ENCODE measurements at regions not wholly inside any gene's neighbourhood (a gene's known extent, or its start where the extent isn't known, plus 50 kb on each side); places are given as distances from the start of the nearest gene placed in this dataset.
"Not testable (repeated sequence)": the region's sequence is repeated elsewhere in the genome, so short reads cannot be mapped to it uniquely, and the experiment has no call there.

DNA sequence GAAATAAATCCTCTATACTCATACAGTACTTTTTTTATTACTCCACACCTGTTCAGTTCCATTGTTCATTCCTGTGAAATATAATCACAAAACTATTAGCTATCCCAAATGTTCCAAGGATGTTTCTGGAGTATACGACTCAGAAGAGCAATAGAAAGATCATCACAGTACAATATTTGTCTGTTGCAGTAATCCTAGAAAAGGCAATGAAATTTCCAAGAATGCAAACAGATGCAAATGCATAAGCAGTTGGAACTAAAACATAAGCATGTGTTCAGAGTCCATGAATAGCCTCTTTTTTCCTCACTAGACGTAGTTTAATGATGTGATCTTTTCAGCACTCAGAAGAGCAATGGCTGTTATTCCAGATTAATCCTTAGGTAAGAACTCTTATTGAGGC, 55.2 kb downstream of the RTL3 start:
- DNase-seq = peak; percentile 87

DNA sequence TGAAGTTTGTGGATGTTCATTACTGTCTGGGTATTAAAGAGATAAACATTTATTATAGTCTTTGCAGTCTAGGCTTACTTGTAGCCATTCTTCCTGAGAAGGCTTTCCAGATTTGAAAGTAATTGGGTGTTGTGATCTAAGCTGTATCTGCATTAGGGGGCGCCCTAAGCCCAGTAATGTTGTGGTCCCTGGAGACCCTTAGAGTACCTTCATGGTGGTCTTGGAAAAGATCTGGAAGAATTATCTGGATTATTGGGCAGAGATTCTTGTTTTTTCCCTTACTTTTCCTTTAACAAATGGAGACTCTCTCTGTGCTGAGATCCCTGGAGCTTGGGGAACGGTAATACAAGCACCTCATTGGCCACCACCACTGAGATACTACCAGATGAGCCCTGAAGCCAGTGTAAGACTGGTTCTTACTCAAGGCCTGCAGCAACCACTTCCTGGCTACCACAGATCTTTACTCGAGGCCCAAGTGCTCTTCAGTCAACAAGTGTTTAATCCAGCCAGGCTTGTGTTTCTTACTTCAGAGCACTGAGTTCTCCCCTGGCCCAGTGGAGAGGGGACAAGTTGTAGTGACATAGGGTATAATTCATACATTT, 63.1 kb downstream of the RTL3 start:
- DNase-seq = no peak

DNA sequence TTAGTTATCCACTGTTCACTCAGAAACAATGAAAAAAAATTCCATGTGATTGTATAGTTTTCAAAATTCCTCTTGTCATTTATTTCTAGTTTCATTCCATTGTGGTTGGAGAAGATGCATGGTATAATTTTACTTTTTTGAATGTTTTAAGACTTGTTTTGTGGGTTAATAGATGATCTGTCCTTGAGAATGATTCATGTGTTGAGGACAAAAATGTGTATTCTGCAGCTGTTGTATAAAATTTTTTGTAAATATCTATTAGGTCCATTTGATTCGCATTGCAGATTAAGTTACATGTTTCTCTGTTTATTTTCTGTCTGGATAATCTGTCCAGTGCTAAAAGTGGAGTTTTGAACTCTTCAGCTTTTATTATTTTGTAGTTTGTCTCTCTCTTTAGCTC, 65.4 kb downstream of the RTL3 start:
- no peak for DNase-seq

DNA sequence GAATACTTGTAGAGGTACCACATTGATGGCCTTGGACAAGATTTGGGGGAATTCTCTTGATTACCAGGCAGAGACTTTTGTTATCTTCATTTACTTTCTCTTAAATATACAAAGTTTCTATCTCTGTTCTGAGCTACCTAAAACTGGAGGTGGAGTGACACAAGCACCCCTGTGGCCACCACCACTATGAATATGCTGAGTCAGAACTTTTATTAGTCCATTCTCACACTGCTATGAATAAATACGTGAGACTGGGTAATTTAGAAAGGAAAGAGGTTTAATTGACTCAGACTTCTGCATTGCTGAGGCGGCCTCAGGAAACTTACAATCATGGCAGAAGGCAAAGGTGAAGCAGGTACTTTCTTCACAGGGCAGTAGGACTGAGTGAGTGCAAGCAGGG, 67.1 kb downstream of the RTL3 start:
- DNase-seq = no peak

DNA sequence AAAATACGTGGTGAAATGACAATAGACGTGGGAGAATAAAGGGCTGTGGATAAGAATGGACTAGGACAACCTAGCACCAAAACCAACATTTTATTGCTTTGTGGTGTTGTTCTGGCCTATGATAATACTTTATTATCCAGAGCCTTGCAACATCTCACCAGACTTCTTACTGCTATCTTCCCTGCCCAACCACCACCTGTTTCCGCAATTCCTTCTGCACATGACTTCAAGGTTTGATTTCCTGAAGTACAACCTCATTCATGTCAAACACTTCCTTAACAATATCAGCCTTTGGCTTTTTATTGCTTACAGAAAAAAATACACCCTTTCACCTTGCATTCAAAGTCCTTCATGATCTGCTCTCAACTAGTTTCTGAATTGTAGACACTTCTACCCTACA, 84.8 kb downstream of the RTL3 start:
- DNase-seq = no peak

DNA sequence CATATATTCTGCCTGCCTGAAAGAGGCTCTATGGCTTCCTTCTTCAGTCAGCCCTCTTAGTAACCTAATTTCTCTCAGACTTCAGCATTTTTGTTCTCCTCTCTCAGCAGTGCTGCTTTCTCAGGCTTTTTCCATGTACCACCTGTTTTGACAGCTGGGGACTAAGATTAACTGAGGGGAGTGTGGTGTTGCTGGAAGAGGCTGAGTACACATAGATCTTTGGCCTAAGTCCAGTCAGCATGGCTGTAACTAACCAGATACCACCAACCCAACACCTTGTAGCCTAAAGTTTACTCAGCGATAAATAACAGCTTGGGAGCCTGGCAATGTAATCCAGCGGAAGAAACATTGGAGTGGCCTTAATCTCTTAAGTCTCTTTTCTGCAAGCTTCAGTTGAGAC, 85.5 kb downstream of the RTL3 start:
- DNase-seq = no peak

DNA sequence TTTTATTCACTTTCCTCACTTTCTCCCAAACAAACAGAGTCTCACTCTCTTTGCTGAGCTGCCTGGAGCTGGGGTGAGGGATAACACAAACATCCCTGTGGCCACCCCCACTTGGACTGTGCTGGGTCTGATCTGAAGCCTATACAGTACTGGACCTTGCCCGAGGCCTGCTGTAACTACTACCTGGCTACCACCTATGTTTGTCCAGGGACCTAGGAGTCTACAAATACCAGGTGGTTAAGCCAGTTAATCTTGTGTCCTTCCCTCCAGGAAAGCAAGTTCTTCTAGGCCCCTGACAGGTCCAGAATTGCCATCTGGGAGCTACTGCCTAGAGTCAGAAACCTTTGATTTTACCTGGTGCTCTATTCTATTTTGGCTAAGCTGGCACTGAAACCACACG, 87.3 kb downstream of the RTL3 start:
- no peak for DNase-seq

DNA sequence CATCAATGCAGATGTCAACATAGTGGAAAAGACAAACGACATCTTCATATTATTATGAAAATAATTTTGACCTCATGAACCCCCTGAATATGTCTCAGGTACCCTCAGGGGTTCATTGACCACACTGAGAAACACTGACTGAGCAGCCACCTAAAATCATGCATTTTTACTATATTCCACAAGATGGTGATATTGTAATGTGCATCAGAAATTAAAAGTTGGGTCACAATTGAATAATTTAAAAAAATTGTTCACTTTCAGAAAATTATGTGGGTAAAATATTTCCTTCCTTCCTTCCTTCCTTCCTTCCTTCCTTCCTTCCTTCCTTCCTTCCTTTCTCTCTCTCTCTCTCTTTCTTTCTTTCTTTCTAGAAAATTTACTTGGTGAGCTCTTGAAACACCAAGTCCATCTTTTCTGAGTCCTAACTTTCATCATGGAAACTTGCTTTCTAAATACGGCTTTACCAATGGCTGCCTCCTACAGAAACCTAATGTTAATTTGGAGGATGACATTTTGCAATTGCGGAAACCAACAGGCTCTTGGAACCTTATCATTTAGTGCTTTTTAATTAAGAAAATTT, 103.6 kb downstream of the RTL3 start:
- DNase-seq = peak; percentile 8

DNA sequence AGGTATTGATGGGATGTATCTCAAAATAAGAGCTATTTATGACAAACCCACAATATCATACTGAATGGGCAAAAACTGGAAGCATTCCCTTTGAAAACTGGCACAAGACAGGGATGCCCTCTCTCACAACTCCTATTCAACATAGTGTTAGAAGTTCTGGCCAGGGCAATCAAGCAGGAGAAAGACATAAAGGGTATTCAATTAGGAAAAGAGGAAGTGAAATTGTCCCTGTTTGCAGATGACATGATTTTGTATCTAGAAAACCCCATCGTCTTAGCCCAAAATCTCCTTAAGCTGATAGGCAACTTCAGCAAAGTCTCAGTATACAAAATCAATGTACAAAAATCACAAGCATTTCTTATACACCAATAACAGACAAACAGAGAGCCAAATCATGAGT, 106.5 kb downstream of the RTL3 start:
- not testable (repeated sequence) for DNase-seq

DNA sequence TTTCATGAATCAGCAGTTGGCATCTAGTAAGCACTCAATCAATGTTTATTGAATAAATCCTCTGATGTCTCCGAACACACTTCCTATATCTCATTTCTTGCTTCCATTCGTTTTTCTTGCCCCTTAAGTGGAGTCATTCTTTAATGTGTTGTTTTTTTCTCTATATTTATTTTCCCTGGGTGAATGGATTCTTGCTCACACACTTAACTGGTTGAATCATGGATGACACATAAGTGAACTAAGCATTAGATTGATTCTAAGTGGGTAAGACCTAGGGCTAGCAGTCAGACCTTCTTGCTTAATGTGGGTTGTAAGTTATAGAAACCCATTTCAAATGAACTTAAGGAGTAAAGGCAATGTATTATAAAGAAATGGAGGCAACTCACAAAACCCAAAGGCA, 111.1 kb downstream of the RTL3 start:
- DNase-seq = no peak

DNA sequence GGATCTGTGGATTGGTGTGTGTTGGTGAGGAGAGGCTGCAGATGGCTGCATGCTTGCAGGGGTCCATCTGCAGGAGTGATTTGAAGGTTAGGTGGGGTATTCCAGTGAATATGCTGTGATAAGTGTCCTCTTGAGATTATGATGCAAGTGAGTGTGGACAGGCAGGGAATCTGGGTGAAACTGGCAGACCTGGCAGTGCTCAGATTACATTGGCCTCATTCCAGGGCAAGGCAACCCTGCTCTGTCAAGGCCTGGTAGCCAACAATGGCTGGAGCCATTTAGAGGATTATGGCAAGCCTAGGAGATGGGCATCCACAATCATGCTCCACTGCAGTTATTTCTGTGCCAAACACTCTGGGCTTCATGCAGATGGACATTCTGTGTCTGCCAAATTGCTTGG, 113.9 kb downstream of the RTL3 start:
- DNase-seq = no peak

DNA sequence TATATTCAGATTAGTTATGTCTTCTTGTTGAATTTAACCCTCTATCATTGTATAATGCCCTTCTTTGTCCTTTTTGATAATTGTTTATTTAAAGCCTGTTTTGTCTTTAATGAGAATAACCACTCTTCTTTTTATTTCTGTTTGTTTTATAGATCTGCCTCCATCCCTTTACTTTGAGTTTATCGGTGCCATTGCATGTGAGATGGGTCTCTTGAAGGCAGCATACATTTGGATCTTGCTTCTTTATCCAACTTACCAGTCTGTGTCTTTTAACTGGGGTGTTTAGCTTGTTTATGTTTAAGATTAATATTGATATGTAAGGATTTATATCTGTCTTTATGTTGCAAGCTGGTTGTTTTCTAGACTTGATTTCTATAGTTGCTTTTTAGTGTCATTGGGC, 115.8 kb downstream of the RTL3 start:
- no peak for DNase-seq

DNA sequence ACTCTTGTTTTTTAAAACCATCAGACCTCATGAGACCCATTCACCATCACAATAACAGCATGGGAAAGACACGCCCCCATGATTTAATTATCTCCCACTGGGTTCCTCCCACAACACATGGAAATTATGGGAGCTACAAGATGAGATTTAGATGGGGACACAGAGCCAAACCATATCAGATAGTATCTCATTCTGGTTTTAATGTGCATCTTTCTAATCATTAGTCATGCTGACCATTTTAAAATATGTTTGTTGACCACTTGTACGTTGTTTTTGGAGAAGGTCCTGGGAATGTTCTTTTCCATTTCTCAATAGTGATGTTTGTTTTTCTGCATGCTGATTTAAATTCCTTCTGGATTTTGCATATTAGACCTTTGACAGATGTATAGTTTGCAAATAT, 119.0 kb downstream of the RTL3 start:
- no peak for DNase-seq

DNA sequence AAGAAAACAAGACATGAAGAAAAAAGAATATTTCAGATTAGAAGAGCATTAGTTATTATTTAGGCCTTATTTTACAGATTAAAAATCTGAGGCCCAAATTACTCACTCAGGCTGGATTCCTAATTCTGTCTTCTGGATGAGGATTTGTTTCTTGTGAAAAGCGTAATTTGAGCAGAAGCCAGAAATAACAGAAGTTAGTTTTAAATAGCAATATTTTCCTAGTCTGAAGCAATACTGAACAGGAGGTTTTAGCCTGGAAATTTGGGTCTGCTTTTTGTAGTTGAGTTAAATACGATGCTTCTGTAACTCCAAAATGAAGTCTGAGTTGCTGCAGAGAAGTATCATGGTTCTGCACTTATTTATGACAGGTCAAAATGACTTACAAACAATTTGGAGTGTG, 124.9 kb downstream of the RTL3 start:
- no peak for DNase-seq

DNA sequence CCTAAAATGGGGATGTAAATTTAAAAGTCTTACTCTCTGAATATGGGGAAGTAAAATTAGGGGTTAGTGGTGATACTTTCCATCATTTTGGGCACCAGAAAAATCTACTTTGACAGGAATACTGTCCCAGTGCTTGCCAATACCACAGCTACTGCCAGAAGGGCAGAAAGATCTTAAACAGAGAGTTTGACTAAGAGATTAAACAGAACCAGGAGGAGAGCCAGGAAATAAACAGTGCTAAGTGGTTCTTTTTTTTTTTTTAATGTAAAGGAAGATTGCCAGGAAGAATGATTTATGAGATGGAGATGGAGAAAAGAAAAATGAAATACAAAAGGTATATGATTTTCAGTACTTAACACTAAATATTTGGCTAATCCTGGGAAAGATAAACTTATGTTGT, 126.8 kb downstream of the RTL3 start:
- DNase-seq = no peak

DNA sequence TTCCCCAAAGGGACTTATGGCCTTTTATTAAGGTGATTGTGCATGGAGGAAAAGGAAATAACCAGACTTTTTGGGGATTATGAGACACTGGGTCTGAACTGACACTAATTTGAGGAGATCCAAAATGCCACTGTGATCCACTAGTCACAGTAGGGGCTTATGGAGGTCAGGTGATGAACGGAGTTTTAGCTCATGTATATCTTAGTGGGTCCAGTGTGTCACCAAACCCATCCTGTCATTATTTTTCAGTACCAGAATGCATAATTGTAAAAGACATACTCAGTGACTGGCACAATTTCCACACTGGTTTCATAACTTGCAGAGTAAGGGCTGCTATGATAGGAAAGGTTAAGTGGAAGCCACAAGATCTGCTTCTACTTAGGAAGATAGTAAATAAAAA, 131.3 kb downstream of the RTL3 start:
- DNase-seq = no peak

DNA sequence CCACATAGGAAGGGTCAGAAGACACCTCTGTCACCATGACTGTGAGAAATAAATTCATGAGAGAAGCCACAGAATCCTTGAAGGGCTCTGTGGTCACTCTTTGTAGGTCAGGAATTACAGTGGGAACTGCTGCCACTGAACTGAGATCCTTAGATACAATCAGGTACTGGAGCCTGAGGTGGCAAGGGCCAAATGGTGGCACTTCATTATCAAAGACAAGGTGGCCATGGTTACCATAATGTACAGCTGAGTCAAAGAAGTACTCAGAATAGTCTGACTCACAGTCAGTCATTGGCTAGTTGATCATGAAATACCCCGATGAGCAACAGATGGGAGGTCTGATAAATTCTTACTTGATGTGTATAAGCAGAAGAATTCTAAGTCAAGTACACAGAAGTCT, 131.9 kb downstream of the RTL3 start:
- DNase-seq = no peak

DNA sequence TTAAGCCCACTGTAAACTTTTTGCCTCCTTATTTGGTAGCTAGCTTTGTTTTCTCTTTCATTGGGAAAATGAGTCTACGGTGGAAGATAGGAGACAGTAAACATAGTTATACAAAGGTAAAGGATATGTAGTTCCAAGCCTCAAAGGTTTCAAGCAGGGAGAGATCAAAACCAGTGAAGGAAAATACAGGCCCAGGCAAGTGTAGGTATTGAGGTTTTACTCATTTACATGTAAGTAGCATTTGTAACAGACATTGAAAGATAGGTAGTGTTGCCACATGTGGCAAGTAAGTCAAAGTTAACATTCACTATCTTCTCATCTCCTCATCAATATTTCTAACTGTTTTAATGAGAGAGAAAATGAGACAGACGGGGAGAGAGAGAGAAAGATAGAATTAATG, 136.5 kb downstream of the RTL3 start:
- DNase-seq = no peak

DNA sequence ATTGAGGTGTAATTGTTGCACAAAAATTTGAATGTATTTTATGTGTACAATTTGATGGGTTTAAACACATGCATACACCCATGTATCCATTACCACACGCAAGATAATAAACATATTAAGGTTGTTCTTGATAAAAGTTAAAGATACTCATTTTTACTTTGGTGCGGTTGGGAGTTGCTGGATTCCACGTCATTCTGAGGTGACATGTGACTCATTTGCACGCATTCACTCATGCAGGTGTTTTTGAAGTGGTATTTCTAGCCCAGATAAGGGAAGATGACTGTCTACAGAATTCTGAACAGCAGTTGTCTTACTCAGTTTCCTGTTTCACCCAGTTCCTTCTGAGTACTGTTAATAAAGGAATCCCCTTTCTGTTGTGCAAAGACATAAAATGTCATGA, 142.0 kb downstream of the RTL3 start:
- no peak for DNase-seq

DNA sequence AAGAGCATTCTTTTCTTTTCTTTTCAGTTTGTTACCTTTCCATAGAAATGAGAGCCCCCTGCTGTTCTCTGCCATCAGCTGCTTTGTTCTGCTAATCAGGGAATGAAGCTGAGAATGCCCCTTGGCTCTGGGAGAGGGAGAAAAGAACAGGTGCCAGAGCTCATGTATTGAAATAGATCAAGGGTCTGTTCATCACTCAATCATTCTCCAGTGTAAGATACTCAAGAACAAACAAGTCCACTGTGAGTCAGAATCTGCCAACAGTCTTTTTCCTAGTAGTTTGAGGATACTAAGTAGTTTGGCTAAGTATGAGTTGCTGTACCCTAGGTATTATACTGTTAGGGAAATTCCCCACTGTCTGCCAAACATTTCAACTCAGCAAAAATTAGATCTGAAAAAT, 144.3 kb downstream of the RTL3 start:
- peak; percentile 1 for DNase-seq

DNA sequence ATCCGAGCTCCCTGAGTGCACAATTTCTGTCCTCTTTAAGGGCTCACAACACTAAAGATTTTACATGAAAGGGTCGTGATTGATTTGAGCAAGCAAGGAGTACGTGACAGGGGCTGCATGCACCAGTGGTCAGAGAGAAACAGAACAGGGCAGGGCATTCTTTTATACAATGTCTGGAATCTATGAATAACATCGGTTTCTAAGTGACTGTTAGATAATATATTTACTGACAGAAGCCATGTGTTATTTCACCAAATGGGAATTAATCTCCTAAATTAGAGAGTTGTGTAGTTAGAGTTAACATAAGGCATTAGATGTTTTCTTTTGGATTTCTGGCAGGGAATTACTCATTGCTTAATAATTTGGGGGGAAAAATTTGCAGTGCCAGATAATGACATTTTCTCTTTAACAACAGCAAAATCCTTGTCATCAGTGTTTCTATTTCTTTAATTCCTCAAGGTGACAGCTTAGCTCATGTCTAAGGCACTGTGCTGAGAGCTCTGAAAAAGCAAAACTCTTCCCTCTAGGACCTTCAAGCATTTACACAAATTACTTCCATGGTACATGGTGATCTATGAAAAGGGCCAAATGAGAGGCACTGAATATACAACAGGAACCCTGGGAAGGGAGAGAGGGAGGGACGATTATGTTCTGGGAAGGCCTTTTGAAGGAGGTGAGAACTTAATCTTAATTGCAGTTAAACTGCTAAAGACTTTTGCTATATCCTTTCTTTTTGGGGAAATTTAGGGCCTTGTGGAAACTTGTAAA, 145.0 kb downstream of the RTL3 start:
- no peak for DNase-seq

DNA sequence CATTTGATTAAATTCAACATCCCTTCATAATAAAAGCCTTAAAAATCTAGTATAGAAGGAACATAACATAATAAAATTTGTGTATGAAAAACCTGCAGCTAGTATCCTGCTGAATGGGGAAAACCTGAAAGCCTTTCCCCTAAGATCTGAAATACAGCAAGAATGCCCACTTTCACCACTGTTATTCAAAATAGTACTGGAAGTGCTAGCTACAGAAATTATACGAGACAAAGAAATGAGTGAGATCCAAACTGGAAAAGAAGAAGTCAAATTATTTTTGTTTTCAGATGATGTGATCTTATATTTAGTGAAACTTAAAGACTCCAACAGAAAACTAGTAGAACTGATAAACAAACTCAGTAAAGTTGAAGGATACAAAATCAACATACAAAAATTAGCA, 152.9 kb downstream of the RTL3 start:
- no peak for DNase-seq

DNA sequence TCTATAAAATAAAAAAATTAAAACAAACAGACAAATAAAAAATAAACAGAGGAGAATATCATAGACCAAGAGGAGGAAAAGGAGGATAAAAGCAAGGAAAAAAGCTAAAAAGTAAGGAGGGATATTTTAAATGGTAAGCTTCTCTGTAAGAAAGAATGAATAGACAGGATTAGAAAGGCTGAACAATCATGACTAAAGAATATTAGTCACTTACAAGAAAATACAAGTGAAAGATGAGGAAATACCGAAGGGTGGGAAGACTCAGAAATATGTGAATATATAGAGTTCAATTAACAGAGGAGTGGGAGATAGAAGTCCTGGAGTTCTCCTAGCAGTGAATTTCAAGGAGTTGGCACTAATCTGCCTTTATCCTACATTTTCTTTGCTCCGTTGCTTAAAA, 162.6 kb downstream of the RTL3 start:
- no peak for DNase-seq

DNA sequence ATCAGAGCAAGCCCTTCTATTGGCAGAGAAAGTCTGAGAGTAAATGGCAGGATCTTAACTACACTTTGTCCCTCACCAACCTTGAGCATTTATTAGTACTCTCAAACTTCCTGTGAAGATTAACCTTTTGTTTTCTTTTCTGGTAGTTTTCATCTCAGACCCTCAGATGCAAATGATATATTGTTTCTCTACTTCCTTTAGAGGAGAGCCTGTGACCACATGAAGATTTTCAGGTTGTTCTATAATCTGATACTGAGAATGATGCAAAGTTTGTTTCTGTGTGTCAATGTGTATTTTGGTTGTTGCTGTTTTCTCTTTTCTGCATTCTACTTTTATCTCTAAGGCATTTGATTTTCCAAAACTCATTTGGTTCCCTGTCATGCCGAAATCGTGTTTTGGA, 165.8 kb upstream of the CYSLTR1 start:
- no peak for DNase-seq
